Liver (tissue), 8 donors: ENCODE measurements at regions not wholly inside any gene's neighbourhood (a gene's known extent, or its start where the extent isn't known, plus 50 kb on each side); places are given as distances from the start of the nearest gene placed in this dataset.
"Not testable (repeated sequence)": the region's sequence is repeated elsewhere in the genome, so short reads cannot be mapped to it uniquely, and the experiment has no call there.

Source experiments
- DNase-seq: peaks from one replicate; pipeline ENCODE4 v3.0.0-alpha.2; 2017; ENCODE audit warnings: low spot score
- H3K27ac ChIP-seq, 2 donors: one replicate each; pipeline ENCODE4 v1.7.0; 2013; ENCODE audit warnings: inconsistent platforms in 2 of 2, low read length in 2 of 2, control low read depth in 1 of 2, low read depth in 1 of 2, mild to moderate bottlenecking in 1 of 2
- H3K27me3 ChIP-seq, 4 donors: one replicate each; pipeline versions ENCODE4 v1.6.1 to v1.7.0; 2013; ENCODE audit warnings: low read length in 3 of 4, inconsistent platforms in 1 of 4, mild to moderate bottlenecking in 1 of 4, moderate library complexity in 1 of 4; ENCODE audit not compliant: control insufficient read depth in 4 of 4, insufficient read depth in 4 of 4
- H3K36me3 ChIP-seq, 4 donors: one replicate each; pipeline versions ENCODE4 v1.6.1 to v1.7.0; 2013; ENCODE audit warnings: low read length in 3 of 4, mild to moderate bottlenecking in 3 of 4, low read depth in 1 of 4, moderate library complexity in 1 of 4; ENCODE audit not compliant: control insufficient read depth in 4 of 4, insufficient read depth in 3 of 4
- H3K4me1 ChIP-seq, 4 donors: one replicate each; pipeline versions ENCODE4 v1.6.1 to v1.7.0; 2013; ENCODE audit warnings: low read length in 3 of 4, mild to moderate bottlenecking in 3 of 4, moderate library complexity in 1 of 4; ENCODE audit not compliant: control insufficient read depth in 4 of 4, insufficient read depth in 4 of 4
- H3K4me3 ChIP-seq, 3 donors: one replicate each; pipeline versions ENCODE4 v1.6.1 to v1.7.0; 2013; ENCODE audit warnings: low read length in 3 of 3, control low read depth in 1 of 3, low read depth in 1 of 3, mild to moderate bottlenecking in 1 of 3
- H3K9ac ChIP-seq, 2 donors: one replicate each; pipeline ENCODE4 v1.7.0; 2013; ENCODE audit warnings: low read length in 2 of 2, mild to moderate bottlenecking in 2 of 2, moderate library complexity in 2 of 2, control low read depth in 1 of 2, low read depth in 1 of 2
- H3K9me3 ChIP-seq, 4 donors: one replicate each; pipeline versions ENCODE4 v1.6.1 to v1.7.0; 2013; ENCODE audit warnings: low read length in 3 of 4; ENCODE audit not compliant: control insufficient read depth in 4 of 4
- EGR1 ChIP-seq, 2 donors: IDR thresholded peaks; 2 replicates each; pipeline ENCODE4 v1.6.1; 2016 to 2018; ENCODE audit warnings: antibody characterized with exemption in 2 of 2, low read depth in 2 of 2
- FOXA1 ChIP-seq: IDR thresholded peaks from 2 replicates; pipeline ENCODE4 v1.6.1; 2016; ENCODE audit warnings: antibody characterized with exemption
- FOXA2 ChIP-seq: IDR thresholded peaks from 2 replicates; pipeline ENCODE4 v1.6.1; 2016; ENCODE audit warnings: antibody characterized with exemption
- GABPA ChIP-seq, 2 donors: IDR thresholded peaks in 1 of 2; conservative IDR thresholded peaks in 1 of 2; 2 replicates each; pipeline ENCODE4 v1.6.1; 2016; ENCODE audit warnings: antibody characterized with exemption in 2 of 2, mild to moderate bottlenecking in 1 of 2, moderate library complexity in 1 of 2
- HNF4G ChIP-seq: IDR thresholded peaks from 2 replicates; pipeline ENCODE4 v1.6.1; 2016; ENCODE audit warnings: antibody characterized with exemption
- JUND ChIP-seq, 2 donors: IDR thresholded peaks; 2 replicates each; pipeline ENCODE4 v1.6.1; 2016; ENCODE audit warnings: antibody characterized with exemption in 2 of 2
- NR2F2 ChIP-seq: IDR thresholded peaks from 2 replicates; pipeline ENCODE4 v1.6.1; 2016; ENCODE audit warnings: antibody characterized with exemption
- RAD21 ChIP-seq, 2 donors: IDR thresholded peaks; 2 replicates each; pipeline ENCODE4 v1.6.1; 2016; ENCODE audit warnings: antibody characterized with exemption in 2 of 2, mild to moderate bottlenecking in 2 of 2
- RXRA ChIP-seq, 2 donors: IDR thresholded peaks; 2 replicates each; pipeline ENCODE4 v1.6.1; 2017 to 2018; ENCODE audit warnings: antibody characterized with exemption in 2 of 2, mild to moderate bottlenecking in 1 of 2
- SP1 ChIP-seq: IDR thresholded peaks from 2 replicates; pipeline ENCODE4 v1.6.1; 2018; ENCODE audit warnings: antibody characterized with exemption, mild to moderate bottlenecking
- TAF1 ChIP-seq: conservative IDR thresholded peaks from 2 replicates; pipeline ENCODE4 v1.6.1; 2016; ENCODE audit warnings: antibody characterized with exemption, mild to moderate bottlenecking
- YY1 ChIP-seq: IDR thresholded peaks from 2 replicates; pipeline ENCODE4 v1.6.1; 2016; ENCODE audit warnings: antibody characterized with exemption, mild to moderate bottlenecking
- whole genome bisulfite sequencing: extraction: QIAGEN DNeasy Blood & Tissue Kit; methylation state at CpG from one replicate; pipeline ENCODE4 v1.1.7; 2013; 5-methylcytosine and 5-hydroxymethylcytosine counted together
- TF ChIP-seq, protein P1 (sequence below): fragments of 150-350 bp; IDR thresholded peaks from 2 replicates; pipeline ENCODE4 v1.5.1; 2017; ENCODE audit warnings: improper control_type of control experiment, low read depth, low read length; ENCODE audit not compliant: missing input control
- TF ChIP-seq, protein P2 (sequence below): IDR thresholded peaks from 2 replicates; pipeline ENCODE4 v1.6.1; 2016; ENCODE audit warnings: antibody characterized with exemption
- TF ChIP-seq, protein P3 (sequence below): IDR thresholded peaks from 2 replicates; pipeline ENCODE4 v1.6.1; 2016; ENCODE audit warnings: antibody characterized with exemption, mild to moderate bottlenecking
- TF ChIP-seq, protein P4 (sequence below): IDR thresholded peaks from 2 replicates; pipeline ENCODE4 v1.6.1; 2016; ENCODE audit warnings: antibody characterized with exemption
- TF ChIP-seq, protein P5 (sequence below): IDR thresholded peaks from 2 replicates; pipeline ENCODE4 v1.6.1; 2016; ENCODE audit warnings: antibody characterized with exemption
- donor health status: healthy.
- donor health status: healthy.
- donor health status: healthy.
- donor health status: healthy.
- donor health status: healthy.

DNA sequence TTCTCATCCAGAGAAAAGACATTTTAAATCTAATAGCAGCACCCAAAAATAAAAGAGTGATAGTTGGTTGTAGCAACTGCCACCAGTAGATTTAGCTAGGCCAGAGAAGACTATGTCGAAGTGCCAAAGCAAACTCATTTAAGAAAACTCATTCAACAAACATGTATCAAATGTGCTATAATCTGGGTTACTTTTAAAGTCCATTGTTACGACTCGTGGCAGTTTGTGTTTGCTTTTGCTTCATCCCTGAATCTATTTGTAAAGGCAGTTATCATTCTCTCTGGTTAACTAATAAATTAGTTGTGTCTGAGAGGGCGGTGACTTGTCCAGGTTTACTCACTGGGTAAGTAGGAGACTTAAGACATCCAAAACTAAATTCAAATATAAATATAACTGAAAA, 159.4 kb downstream of the ZIC4 start (continued):
- TF ChIP-seq, protein P1, sequence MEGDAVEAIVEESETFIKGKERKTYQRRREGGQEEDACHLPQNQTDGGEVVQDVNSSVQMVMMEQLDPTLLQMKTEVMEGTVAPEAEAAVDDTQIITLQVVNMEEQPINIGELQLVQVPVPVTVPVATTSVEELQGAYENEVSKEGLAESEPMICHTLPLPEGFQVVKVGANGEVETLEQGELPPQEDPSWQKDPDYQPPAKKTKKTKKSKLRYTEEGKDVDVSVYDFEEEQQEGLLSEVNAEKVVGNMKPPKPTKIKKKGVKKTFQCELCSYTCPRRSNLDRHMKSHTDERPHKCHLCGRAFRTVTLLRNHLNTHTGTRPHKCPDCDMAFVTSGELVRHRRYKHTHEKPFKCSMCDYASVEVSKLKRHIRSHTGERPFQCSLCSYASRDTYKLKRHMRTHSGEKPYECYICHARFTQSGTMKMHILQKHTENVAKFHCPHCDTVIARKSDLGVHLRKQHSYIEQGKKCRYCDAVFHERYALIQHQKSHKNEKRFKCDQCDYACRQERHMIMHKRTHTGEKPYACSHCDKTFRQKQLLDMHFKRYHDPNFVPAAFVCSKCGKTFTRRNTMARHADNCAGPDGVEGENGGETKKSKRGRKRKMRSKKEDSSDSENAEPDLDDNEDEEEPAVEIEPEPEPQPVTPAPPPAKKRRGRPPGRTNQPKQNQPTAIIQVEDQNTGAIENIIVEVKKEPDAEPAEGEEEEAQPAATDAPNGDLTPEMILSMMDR, result no peak
- TF ChIP-seq TAF1, result no peak
- TF ChIP-seq, protein P2, sequence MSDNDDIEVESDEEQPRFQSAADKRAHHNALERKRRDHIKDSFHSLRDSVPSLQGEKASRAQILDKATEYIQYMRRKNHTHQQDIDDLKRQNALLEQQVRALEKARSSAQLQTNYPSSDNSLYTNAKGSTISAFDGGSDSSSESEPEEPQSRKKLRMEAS, result no peak

DNA sequence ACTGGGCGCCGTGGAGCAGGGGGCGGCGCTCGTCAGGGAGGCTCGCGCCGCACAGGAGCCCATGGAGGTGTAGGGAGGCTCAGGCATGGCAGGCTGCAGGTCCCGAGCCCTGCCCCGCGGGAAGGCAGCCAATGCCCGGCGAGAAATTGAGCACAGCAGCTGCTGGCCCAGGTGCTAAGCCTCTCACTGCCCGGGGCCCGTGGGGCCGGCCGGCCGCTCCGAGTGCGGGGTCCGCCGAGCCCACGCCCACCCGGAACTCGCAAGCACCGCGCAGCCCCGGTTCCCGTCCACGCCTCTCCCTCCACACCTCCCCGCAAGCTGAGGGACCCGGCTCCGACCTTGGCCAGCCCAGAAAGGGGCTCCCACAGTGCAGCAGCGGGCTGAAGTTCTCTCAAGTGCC, 160.7 kb downstream of the ZIC4 start:
- not testable (repeated sequence) for H3K27ac ChIP-seq, H3K4me3 ChIP-seq, H3K36me3 ChIP-seq, H3K27me3 ChIP-seq, H3K4me1 ChIP-seq, H3K9ac ChIP-seq, DNase-seq, H3K9me3 ChIP-seq
- 91% methylated on average over 34 of the region's 34 CpGs for WGBS

DNA sequence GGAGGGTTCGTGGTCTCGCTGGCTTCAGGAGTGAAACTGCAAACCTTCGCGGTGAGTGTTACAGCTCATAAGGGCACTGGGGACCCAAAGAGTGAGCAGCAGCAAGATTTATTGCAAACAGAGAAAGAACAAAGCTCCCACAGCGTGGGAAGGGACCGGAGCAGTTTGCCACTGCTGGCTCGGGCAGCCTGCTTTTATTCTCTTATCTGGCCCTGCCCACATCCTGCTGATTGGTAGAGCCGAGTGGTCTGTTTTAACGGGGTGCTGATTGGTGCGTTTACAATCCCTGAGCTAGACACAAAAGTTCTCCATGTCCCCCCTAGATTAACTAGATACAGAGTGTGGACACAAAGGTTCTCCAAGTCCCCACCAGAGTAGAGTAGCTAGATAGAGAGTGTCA, 161.3 kb downstream of the ZIC4 start:
- WGBS, result 81% methylated on average over 10 of the region's 10 CpGs
- DNase-seq, H3K27ac ChIP-seq, H3K9me3 ChIP-seq, H3K4me3 ChIP-seq, H3K9ac ChIP-seq, H3K36me3 ChIP-seq, H3K4me1 ChIP-seq, H3K27me3 ChIP-seq: not testable (repeated sequence)

DNA sequence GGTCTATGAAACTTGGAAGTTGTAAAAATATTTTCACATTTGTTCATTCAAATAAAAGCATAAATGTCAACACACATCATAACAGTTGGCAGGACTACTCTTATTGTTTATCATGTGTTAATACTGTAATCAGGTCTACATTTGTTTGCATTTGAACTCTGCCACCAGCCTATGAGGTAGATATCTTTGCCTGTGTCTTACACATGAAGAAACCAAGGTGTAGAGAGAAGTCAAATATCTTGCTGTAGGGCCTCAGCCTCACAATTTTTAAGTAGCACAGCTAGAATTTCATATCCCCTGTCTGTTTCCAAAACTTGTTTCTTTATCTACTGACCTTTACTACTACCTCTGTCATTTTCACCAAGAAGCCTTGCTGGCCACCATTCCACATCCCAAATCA, 161.9 kb downstream of the ZIC4 start:
- Histone ChIP-seq H3K9ac (no peak overlapping the region), H3K27ac (no peak overlapping the region)
- DNase-seq, result no peak
- TF ChIP-seq, protein P2, result no peak
- TF ChIP-seq, protein P3, sequence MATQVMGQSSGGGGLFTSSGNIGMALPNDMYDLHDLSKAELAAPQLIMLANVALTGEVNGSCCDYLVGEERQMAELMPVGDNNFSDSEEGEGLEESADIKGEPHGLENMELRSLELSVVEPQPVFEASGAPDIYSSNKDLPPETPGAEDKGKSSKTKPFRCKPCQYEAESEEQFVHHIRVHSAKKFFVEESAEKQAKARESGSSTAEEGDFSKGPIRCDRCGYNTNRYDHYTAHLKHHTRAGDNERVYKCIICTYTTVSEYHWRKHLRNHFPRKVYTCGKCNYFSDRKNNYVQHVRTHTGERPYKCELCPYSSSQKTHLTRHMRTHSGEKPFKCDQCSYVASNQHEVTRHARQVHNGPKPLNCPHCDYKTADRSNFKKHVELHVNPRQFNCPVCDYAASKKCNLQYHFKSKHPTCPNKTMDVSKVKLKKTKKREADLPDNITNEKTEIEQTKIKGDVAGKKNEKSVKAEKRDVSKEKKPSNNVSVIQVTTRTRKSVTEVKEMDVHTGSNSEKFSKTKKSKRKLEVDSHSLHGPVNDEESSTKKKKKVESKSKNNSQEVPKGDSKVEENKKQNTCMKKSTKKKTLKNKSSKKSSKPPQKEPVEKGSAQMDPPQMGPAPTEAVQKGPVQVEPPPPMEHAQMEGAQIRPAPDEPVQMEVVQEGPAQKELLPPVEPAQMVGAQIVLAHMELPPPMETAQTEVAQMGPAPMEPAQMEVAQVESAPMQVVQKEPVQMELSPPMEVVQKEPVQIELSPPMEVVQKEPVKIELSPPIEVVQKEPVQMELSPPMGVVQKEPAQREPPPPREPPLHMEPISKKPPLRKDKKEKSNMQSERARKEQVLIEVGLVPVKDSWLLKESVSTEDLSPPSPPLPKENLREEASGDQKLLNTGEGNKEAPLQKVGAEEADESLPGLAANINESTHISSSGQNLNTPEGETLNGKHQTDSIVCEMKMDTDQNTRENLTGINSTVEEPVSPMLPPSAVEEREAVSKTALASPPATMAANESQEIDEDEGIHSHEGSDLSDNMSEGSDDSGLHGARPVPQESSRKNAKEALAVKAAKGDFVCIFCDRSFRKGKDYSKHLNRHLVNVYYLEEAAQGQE, result no peak
- TF ChIP-seq FOXA1 (no peak), EGR1 (IDR thresholded peaks at IDR 0.05; ENCODE audit: low read depth in 2 of 2) (no peak), RXRA (IDR thresholded peaks at IDR 0.05) (no peak), GABPA (IDR thresholded peaks at IDR 0.05 in 1 of 2, conservative IDR thresholded peaks at IDR 0.05 in 1 of 2) (no peak), YY1 (no peak), JUND (IDR thresholded peaks at IDR 0.05) (no peak), TAF1 (no peak), SP1 (no peak), FOXA2 (no peak), RAD21 (IDR thresholded peaks at IDR 0.05) (no peak), HNF4G (no peak), NR2F2 (no peak)
- TF ChIP-seq, protein P4, sequence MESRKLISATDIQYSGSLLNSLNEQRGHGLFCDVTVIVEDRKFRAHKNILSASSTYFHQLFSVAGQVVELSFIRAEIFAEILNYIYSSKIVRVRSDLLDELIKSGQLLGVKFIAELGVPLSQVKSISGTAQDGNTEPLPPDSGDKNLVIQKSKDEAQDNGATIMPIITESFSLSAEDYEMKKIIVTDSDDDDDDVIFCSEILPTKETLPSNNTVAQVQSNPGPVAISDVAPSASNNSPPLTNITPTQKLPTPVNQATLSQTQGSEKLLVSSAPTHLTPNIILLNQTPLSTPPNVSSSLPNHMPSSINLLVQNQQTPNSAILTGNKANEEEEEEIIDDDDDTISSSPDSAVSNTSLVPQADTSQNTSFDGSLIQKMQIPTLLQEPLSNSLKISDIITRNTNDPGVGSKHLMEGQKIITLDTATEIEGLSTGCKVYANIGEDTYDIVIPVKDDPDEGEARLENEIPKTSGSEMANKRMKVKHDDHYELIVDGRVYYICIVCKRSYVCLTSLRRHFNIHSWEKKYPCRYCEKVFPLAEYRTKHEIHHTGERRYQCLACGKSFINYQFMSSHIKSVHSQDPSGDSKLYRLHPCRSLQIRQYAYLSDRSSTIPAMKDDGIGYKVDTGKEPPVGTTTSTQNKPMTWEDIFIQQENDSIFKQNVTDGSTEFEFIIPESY, result no peak
- TF ChIP-seq, protein P1, result no peak
- TF ChIP-seq, protein P5, sequence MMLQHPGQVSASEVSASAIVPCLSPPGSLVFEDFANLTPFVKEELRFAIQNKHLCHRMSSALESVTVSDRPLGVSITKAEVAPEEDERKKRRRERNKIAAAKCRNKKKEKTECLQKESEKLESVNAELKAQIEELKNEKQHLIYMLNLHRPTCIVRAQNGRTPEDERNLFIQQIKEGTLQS, result no peak

More for the DNA sequence above, 161.9 kb downstream of the ZIC4 start:
- Histone ChIP-seq H3K4me1 (no peaks in the 10 kb centered on the region), H3K9me3 (no peaks in the 10 kb centered on the region), H3K36me3 (no peaks in the 10 kb centered on the region), H3K27me3 (no peaks in the 10 kb centered on the region), H3K4me3 (no peak overlapping the region)
